GM19395 (cell line): ENCODE measurements at regions not wholly inside any gene's neighbourhood (a gene's known extent, or its start where the extent isn't known, plus 50 kb on each side); places are given as distances from the start of the nearest gene placed in this dataset.

ENCODE experiments used
- ATAC-seq: cut with Tn5 transposase; IDR thresholded peaks from one replicate; pipeline ENCODE4 v1.9.1; 2021; ENCODE audit warnings: mild to moderate bottlenecking, moderate library complexity; ENCODE audit not compliant: unreplicated experiment

DNA sequence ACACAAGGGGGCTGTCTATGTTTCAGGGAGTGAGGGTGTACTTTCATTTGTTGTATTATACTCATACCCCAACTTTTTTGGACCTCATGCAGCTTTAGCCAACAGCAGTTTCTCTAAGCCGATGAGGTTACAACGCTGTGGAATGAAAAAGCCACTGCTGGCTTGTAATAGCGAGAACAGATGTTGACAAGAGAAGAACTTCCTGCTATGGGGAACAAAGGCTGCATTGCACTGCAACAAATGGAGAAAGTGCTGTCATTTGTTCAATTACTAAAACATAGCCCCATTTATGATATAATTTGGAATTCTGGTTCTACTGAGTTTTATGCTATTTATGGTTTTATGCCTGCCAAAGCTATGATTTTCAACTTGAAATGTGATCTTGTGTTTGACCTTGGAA is 104.2 kb upstream of the TMEM72 start:
- no peak for ATAC-seq

DNA sequence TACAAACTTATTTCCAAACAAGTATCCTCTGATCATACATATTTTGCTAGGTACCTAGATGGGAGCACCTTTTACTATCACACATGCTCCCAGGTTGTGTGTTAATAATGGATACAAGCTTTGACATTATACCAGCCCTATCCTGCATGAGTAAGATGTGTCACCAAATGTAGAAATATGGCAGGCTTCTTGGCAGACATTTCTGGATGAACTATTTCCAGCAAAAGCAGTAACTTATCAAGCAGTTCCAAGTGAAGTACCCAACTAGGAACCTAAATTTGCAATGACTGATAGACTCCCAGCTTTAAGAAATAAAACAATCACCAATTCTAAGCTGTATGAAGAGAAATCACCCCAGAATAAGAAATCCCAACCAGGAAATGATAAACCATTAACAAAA is 103.7 kb upstream of the TMEM72 start:
- no peak for ATAC-seq

DNA sequence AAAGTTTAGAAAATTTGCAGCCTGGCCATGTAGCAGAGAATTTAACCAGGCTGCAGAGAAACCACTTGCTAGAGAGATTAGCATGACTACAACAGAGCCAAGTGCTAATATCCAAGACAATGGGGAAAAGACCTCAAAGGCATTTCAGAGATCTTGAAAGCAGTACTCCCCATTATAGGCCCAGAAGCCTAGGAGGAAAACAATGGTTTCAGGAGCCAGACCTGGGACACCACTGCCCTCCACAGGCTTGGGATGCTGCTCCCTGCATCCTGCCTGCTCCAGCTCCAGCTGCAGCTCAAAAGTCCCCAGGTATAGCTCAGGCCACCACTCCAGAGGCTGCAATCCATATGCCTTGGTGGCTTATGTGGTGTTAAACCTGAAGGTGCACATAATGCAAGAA is 101.5 kb upstream of the TMEM72 start:
- no peak for ATAC-seq

DNA sequence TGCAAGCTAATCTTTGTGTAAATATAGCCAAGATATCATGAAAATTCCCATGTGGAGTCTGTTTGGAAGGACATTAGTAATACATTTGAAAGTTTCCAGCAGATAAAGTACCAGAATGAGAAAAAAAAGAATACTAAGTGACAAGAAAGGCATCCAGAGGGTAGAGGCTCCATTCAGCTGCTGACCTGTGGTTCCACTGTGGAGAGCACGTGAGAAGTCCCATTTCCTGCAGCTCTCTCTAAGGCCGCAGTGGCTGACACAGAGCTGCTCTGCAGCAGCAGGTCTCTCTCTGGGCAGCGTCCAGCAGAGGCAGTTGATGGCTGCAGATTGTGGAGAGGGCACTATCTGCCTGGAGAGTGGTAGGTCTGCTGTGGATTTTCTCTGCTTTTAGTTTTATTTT is 100.1 kb upstream of the TMEM72 start:
- no peak for ATAC-seq

DNA sequence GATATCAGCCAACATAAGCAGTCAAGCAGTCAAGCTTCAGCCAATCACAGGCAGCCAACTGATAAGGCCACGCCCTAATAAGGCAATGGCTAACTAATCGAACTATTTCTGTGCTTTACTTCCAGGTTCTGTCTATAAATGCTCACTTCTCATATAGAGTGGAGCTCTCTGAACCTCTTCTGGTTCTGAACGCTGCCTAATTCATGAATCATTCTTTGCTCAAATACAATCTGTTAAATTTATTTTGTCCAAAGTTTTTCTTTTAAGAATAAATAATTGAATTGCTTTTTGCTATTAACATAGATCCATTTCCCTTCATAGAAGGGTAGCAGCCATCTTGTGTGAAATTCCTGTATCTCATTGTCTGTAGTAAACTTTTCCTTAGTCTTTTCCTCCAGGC is 97.9 kb upstream of the TMEM72 start:
- ATAC-seq, result no peak

DNA sequence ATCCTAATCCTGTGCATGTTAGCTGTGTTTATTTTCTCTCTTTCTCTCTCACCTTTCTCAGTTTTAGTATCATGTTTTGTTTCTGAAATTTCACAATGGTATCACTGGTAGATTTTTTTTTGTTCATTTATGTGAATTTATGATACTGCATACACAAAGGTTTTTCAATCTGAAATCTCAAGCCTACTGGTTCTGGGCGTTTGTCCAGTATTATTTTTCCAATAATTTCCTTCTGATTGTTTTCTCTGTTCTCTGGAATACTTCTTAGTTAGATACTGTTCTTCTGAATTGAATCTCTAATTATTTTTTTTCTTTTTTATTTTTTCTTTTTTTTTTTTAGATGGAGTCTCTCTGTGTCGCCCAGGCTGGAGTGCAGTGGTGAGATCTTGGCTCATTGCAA is 96.2 kb upstream of the TMEM72 start:
- no peak for ATAC-seq

DNA sequence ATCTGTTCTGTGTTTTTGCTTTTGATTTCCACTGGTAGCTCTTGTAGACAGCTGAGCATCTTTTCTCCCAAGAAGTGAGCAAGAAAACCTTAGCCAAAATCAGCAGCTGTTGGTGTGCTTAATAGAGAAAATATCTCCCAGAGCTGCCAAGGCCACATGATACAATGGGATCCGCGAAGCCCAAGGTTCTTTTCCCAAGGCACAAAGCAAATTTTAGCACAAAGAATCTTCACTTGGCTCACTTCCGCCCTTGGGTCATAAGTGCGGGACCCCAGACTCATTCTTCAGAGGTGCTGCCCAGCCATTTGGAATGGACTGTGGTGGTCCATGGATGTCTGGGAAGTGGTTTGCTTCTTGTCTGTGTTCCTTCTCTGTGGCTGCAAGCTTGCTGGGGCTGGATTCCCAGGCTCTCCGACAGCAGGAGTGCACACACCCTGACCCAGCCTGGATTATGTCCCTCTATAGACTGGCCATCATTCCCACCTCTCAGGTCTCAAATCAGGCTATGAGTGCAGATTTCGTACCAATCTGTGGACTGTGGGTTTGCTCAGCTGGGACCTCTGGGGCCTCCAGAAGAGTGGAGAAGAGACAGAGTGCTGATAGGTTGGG is 93.0 kb upstream of the TMEM72 start:
- no peak for ATAC-seq

DNA sequence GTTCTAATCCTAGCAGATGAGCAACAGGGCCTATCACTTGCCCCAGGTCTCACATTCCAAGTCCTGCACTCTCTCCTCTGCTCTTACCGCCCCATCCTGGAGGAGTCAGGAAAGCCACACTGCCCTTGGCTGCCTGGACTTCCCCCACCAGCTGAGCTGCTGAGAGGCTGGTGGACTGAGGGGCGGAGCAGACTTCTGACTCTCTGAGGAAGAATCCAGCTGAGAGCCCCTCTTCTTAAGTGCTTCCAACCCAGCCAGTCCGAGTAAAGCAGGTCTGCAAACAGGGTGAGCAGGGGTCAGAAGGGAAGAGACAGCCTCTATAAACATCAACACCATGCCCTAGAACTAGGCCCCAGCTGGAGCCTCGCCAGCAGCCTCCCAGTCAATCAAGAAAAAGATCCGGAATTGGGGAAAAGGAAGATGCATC is 92.4 kb upstream of the TMEM72 start:
- ATAC-seq, result no peak

DNA sequence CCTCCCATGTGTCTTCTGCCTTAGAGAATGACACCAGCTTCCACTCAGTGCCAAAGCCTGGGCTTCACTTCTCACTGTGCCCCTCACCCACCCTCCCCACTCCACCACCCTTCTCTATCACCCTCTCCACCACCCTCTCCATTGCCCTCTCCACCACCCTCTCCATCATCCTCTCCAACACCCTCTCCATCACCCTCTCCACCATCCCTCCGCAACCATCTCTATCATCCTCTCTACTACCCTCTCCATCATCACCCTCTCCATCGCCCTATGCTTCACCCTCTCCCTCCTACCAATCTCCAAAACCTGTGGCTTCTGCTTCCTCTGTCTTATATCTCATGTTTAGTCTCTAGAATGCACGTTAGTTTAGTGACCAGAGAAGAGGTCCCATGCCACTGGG is 91.0 kb upstream of the TMEM72 start:
- no peak for ATAC-seq

DNA sequence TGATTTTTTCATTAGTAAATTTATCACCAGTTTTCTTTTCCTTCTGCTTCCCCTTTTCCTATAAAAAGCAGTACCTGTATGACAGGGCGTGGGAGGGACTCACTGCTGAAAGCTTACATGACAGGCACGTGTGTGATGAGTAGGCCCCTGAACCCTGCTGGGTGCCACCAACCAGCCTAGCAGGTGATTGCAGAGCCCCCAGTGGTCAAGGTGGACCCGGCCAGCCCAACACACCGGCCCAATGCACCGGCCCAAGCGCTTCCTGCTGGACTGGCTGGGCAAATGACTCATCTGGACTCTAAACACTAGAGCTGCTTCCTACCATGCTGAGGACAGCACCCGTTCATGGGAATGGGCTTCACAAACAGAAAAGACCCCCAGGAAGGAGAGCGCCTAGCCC is 89.8 kb upstream of the TMEM72 start:
- ATAC-seq, result no peak

DNA sequence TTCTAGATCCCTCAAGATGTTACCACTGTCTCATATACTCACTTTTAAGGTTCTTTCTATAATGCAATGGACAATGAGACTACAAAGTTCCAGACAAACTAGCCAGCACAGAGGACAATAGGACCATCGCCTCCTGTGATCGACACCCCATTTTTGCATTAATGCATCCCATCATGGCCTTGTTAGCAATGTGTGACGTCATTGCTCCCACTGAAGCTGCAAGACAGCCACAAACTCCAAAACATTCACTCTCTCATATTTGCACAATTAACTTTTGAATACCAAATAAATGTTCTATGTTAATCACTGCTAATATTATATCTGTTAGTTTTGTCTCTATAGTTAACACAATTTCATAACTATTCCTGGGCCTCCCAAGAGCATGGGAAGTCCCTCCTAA is 88.8 kb upstream of the TMEM72 start:
- no peak for ATAC-seq

DNA sequence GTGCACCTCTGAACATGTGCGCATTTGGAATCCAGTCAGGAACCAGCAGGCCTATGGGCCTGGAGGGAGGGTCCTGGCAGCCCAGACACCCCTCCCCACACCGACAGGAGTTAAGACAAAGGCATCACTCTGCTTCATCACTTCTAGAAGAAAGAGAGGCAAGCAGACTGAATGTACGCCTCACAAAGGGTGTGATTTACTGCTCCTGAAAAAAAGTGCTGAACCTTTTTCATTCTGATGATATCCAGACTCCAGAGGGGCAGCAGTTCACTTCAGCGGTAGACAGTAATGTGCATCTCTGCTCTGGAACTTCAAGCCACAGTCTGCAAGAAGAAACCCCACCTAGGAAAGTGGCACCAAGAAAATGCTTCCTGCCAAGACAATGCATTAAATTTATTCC is 88.2 kb upstream of the TMEM72 start:
- ATAC-seq, result no peak

DNA sequence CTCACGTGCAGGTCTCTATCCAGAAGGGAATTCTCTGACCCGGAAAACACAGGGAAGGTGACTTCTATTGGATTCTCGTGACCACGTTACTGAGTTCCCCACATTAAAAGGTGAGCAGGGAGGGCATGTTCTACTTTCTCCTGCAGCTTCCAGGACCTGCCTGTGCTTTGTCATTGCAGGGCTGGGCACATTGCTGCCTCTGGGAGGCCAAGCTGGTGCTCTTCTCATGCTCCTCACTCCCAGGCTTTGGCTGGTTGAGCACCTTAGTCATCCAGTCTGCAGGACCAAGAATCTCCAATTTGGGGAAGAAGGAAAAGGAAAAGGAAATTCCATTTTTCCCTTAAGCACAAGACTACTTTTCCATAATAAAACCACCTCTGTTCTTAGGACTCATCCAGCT is 86.5 kb upstream of the TMEM72 start:
- no peak for ATAC-seq

DNA sequence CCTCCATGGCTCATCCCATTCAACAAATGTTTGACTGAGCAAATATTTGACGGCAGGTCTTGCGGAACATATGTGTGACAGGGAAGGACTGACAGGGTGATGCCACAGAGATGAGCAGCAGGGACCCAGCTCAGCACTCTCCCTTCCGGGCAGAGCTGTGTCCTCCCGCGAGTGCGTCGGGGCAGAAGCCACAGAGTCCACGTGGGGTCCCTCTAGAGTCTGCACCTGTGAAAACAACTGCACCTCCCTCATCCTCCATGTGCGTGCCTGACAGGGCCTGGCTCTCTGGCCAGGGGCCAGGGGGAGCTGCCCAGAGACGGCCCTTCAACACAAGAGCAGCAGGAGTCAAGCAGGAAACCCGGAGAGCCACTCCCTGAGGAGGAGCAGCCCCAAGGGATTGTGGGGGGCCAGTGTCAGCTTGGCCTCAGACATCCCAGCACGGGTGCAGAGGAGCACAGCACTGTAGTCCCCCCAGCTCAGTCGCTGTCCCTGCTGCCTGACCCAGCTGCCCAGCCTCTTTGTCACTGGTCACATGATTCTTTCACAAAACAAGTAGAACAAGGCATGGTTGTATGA is 83.6 kb upstream of the TMEM72 start:
- ATAC-seq, result no peak

DNA sequence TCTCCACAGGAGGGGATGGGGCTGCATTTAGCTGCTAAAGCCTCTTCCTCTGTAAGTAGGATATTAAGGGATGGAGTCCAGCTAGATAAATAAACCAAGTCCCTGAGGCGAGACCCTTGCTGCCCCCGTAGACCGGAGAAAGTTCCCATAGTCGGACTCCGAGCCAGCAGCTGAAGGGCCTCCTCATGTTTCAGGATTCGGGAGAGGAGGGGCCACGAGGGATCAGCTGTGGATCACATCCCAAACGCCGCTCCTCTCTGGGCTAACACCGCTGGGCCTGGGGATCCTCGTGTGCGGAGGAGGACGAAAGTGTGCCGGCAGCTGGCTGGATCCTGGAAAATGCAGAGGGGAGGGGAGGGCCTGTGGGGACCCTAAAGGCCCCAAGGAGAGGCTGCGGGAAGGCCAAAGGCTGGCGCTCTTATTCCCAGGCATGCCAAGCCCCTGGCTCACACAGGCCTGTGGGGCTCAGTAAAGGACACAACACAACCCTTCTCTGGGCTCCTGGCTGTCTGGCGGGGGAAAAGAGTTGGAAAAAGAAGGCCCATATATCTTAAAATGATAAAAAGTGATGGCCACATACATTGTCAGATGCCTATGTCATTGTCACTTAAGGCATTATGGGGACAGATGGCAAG is 82.5 kb upstream of the TMEM72 start:
- ATAC-seq, result no peak

DNA sequence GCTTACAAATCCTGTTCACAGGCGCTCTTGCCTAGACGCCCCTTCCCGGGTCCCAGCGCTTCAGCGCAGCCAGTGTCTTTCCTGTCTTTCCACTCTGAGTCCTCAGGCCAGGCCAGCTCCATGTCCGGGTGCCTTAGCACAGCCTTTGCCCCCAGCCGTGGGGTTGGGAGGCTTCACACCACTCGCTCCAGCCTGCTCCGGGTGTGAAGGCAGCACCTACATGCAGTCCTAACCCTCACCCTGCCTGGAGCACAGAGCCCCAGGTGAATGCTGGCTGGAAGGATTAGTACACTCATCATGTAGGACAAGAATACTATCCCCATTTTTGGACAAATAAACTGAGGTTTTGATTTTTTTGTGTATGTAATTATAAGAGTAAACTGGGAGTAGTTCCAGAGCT is 81.7 kb upstream of the TMEM72 start:
- no peak for ATAC-seq

DNA sequence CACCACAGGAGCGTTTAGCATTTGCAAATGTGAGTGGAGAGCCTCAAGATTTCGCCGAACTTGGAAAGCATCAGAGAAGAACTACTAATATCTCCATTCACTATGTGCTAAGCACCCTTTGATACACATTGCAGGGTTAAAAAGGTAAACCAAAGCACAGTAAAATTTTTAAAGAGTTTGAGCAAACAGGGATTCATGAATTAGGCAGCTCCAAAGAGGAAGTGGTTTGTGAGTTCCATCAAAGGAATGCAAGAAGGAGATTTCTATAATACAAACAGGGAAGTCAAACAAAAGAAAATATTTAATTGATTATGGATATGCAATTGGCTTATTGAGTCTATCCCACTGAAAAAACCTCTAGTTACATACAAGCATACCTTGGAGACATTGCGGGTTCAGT is 81.1 kb upstream of the TMEM72 start:
- no peak for ATAC-seq

DNA sequence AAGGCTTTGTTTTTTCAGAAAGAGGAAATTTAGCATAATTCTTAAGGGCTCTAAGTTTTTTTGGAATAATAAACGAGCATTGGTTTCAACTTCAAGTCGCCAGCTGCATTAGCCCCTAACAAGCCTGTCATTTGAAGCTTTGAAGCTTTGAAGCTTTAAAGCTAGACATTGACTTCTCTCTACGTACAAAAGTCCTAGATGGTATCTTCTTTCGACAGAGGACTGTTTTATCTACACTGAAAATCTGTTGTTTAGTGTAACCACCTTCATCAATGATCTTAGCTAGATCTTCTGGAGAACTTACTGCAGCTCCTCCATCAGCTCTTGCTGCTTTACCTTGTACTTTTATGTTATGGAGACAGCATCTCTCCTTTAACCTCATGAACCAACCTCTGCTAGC is 79.6 kb upstream of the TMEM72 start:
- ATAC-seq, result no peak

DNA sequence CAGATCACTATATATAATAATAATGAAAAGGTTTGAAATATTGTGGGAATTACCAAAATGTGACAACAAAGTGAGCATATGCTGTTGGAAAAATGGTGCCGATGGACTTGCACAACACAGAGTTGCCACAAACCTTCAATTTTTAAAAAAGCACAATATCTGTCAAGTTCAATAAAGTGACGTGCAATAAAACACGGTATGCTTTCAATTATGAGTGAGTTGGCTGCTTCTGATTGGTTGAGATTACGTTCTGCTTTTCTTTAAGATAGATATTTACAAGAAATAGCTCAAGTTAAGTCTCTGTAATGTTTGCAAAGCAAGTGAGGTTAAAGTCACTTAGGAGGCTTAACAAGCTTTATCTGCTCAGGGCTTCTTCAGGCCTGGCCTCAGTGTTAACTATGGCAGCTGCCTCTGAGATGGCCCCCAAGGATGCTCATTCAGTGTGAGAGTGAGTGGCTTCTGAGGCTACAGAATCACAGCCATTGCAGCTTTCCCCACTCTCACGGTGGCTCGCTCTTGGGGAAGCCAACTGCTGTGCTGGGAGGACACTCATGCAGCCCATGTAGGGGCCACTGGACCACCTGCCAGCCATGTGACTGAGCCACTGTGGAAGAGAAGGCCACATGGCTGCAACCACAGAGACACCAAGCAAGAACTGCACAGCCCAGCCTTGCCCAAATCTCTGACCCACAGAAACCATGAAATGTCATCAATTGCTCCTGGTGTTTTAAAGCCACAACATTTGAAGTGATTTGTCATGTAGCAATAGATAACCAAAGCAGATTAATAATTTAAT is 78.3 kb upstream of the TMEM72 start:
- no peak for ATAC-seq

DNA sequence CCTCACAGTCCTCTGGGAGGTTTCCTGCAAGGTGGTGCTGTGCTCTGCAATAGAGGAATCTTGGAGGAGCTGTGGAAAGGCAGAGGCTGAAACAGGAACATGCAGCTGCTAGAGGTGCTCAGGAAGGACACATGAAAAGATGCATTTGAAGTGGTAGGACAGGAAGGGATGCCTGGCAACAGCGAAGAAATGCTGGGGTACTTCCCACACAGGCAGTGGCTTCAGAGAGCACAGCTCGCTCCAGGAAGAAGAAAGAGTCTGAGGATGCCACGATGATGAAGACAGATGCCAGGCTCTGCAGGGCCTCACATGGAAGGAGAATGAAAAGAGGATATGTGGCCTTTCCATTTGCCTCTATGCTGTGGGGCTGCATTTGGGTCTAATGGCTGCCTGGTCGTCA is 77.0 kb upstream of the TMEM72 start:
- no peak for ATAC-seq

DNA sequence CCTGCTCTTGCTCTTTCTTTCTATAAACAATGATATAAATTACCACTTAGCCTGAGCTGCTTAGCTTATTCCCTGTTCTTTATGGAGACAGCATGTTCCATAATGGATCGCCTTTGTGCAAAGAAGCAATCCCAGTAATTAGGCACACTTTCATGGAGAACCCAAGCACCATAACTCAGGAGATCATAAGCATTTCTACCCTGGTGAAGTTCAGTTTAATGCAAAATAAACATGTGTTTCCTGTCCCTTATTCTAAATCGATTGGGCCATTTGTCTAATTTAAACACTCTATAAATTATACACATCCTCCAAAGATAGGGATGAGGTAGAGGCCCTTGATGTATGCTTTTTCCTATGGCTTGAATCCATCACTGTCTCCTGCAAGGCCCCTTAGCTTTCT is 75.8 kb upstream of the TMEM72 start:
- no peak for ATAC-seq

DNA sequence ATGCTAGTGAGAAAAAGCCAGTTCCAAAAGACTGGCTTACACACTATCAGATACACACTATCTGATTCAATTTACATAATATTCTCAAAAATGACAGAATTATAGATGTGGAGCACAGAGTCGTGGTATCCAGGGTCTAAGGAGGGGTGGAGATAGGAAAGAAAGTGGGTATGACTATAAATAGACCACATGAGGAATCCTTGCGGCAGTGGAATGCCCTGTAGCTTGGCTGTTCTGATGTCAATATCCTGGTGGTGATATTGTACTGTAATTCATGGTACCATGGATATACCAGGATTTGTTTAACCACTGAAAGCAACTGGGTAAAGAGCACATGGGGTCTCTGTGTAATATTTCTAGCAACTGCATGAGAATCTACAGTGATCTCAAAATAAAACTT is 67.7 kb upstream of the TMEM72 start:
- ATAC-seq, result no peak
